Endothelial cell of umbilical vein (primary cell): ENCODE measurements at regions not wholly inside any gene's neighbourhood (a gene's known extent, or its start where the extent isn't known, plus 50 kb on each side); places are given as distances from the start of the nearest gene placed in this dataset.

Source experiments
- BruUV-seq: library from RNA; stranded (reverse); fragments of 400-500 nt; replicated peaks from 2 replicates; lab custom pipeline; 2021; lab: Mats Ljungman, UMichigan
- CTCF ChIA-PET: fragments of 300-600, 350-600 bp; sonication (Branson Sonifier 250); formaldehyde crosslinking; loops from one replicate; lab custom pipeline; 2021; ENCODE audit warnings: antibody characterized with exemption, inconsistent platforms; lab: Charles Lee
- POLR2A ChIA-PET: fragments of 300-600, 350-600 bp; sonication (Branson Sonifier 250); formaldehyde crosslinking; loops from one replicate; lab custom pipeline; 2021; ENCODE audit warnings: antibody characterized with exemption, inconsistent platforms; lab: Charles Lee
- DNase-seq: peaks from one replicate; pipeline ENCODE4 v3.0.0-alpha.2; 2011; ENCODE audit warnings: low read depth, low spot score
- FAIRE-seq: peaks from 2 replicates; lab custom pipeline; 2011; peaks lifted over from hg19 to GRCh38; lab: Jason Lieb, UNC
- H2AFZ ChIP-seq: 2 replicates; pipeline ENCODE4 v1.6.0; 2012; ENCODE audit warnings: low read depth, low read length, control low read depth, inconsistent platforms
- H3K27ac ChIP-seq: 2 replicates; pipeline ENCODE4 v1.5.1; 2011; ENCODE audit warnings: low read depth, mild to moderate bottlenecking, control low read depth, low read length, moderate library complexity; ENCODE audit not compliant: insufficient read depth
- H3K27me3 ChIP-seq, 2 experiments: 2 replicates each; pipeline versions ENCODE4 v1.6.0 to v1.6.1; 2011; ENCODE audit warnings: low read length in 2 of 2, mixed read lengths in 1 of 2; ENCODE audit not compliant: control insufficient read depth in 2 of 2, insufficient read depth in 2 of 2
- H3K36me3 ChIP-seq, 2 experiments: 2 replicates in 1 of 2; 3 replicates in 1 of 2; pipeline ENCODE4 v1.5.1; 2011; ENCODE audit warnings: low read length in 2 of 2, mild to moderate bottlenecking in 1 of 2, moderate library complexity in 1 of 2; ENCODE audit not compliant: control insufficient read depth in 2 of 2, insufficient read depth in 2 of 2; ENCODE audit errors: extremely low read depth in 1 of 2
- H3K4me1 ChIP-seq: 3 replicates; pipeline ENCODE4 v1.5.1; 2011; ENCODE audit warnings: mild to moderate bottlenecking, low read length; ENCODE audit not compliant: control insufficient read depth, insufficient read depth; ENCODE audit errors: extremely low read depth
- H3K4me2 ChIP-seq: 2 replicates; pipeline ENCODE4 v1.6.1; 2011; ENCODE audit warnings: low read length, control low read depth, mixed read lengths; ENCODE audit not compliant: insufficient read depth
- H3K4me3 ChIP-seq, 3 experiments: fragments of 200-600 bp in 1 of 3; sonication (generic), shearing (Covaris generic) in 1 of 3; replicated peaks in 1 of 3; 2 replicates each; pipeline ENCODE4 v1.5.1; 2011 to 2016; ENCODE audit warnings: control low read depth in 3 of 3, low read length in 3 of 3, mild to moderate bottlenecking in 2 of 3, inconsistent platforms in 1 of 3, low read depth in 1 of 3, moderate library complexity in 1 of 3; ENCODE audit not compliant: insufficient read depth in 1 of 3
- H3K79me2 ChIP-seq: 2 replicates; pipeline ENCODE4 v1.6.0; 2012; ENCODE audit warnings: low read length, inconsistent platforms; ENCODE audit not compliant: control insufficient read depth, insufficient read depth
- H3K9ac ChIP-seq: replicated peaks from 2 replicates; pipeline ENCODE3; 2011; ENCODE audit warnings: low read length, control low read depth; ENCODE audit not compliant: insufficient read depth; ENCODE audit errors: extremely low read depth
- H3K9me1 ChIP-seq: replicated peaks from 3 replicates; pipeline ENCODE4 v1.6.0; 2011; ENCODE audit warnings: mild to moderate bottlenecking, low read length; ENCODE audit not compliant: control insufficient read depth, insufficient read depth; ENCODE audit errors: extremely low read depth
- H3K9me3 ChIP-seq: replicated peaks from 2 replicates; pipeline ENCODE4 v1.5.1; 2012; ENCODE audit warnings: low read length, inconsistent platforms; ENCODE audit not compliant: control insufficient read depth, insufficient read depth
- H4K20me1 ChIP-seq: replicated peaks from 2 replicates; pipeline ENCODE3; 2011; ENCODE audit warnings: mild to moderate bottlenecking, low read length; ENCODE audit not compliant: control insufficient read depth, insufficient read depth; ENCODE audit errors: extremely low read depth
- CTCF ChIP-seq, 2 donors: IDR thresholded peaks; 1 replicate in 1 of 2; 2 replicates in 1 of 2; pipeline ENCODE4 v1.5.1; 2011; ENCODE audit warnings: low read length in 2 of 2, mild to moderate bottlenecking in 2 of 2, moderate library complexity in 2 of 2, control low read depth in 1 of 2, inconsistent platforms in 1 of 2, low read depth in 1 of 2; ENCODE audit not compliant: insufficient read depth in 1 of 2; ENCODE audit errors: extremely low read depth in 1 of 2
- EZH2 ChIP-seq: IDR thresholded peaks from 2 replicates; pipeline ENCODE4 v1.6.1; 2012; ENCODE audit warnings: borderline replicate concordance, low read depth, mild to moderate bottlenecking, moderate library complexity, low read length, inconsistent platforms; ENCODE audit not compliant: severe bottlenecking
- FOS ChIP-seq: IDR thresholded peaks from 2 replicates; pipeline ENCODE4 v1.6.1; 2011; ENCODE audit warnings: mild to moderate bottlenecking, low read length, moderate library complexity, borderline replicate concordance; ENCODE audit not compliant: insufficient read depth
- GATA2 ChIP-seq: IDR thresholded peaks from 2 replicates; pipeline ENCODE4 v1.7.0; 2011; ENCODE audit warnings: low read depth, mild to moderate bottlenecking, moderate library complexity, mixed read lengths, low read length; ENCODE audit not compliant: insufficient read length, insufficient read depth
- JUN ChIP-seq: IDR thresholded peaks from 2 replicates; pipeline ENCODE4 v1.6.1; 2011; ENCODE audit warnings: borderline replicate concordance, low read depth; ENCODE audit not compliant: insufficient read length, insufficient read depth
- MAX ChIP-seq: IDR thresholded peaks from 2 replicates; pipeline ENCODE4 v1.6.1; 2011; ENCODE audit not compliant: insufficient read depth, insufficient read length
- MYC ChIP-seq: IDR thresholded peaks from one replicate; pipeline ENCODE4 v1.6.1; 2011; ENCODE audit warnings: mild to moderate bottlenecking, low read depth, low read length
- POLR2A ChIP-seq: IDR thresholded peaks from 2 replicates; pipeline ENCODE4 v1.6.1; 2012; ENCODE audit warnings: low read depth, mild to moderate bottlenecking, control low read depth, low read length
- POLR2AphosphoS5 ChIP-seq: IDR thresholded peaks from 2 replicates; pipeline ENCODE4 v1.6.1; 2012; ENCODE audit warnings: low read depth, mild to moderate bottlenecking, control low read depth, low read length, moderate library complexity; ENCODE audit not compliant: insufficient read depth
- dilution Hi-C: fragments of 300-500 bp; cut with MboI; formaldehyde crosslinking; loops from one replicate; pipeline ENCODE4 v1.15.0; 2019; ENCODE audit warnings: low sequenced_read_pairs; ENCODE audit not compliant: extremely low pct_ligation_motif_present
- intact Hi-C: fragments of 100-400 bp; cut with micrococcal nuclease; formaldehyde crosslinking; loops from one replicate; pipeline ENCODE4 v1.10.0; 2022

GRCh38 chr2:136612079-136612478 lies 153.3 kb upstream of the THSD7B start:
- POLR2A ChIA-PET = no interaction called here
- no peaks in the 10 kb centered on the region for H4K20me1 ChIP-seq
- no peak for DNase-seq
- no peak overlapping the region for H3K9ac ChIP-seq
- no peaks in the 10 kb centered on the region for H3K9me1 ChIP-seq
- H2AFZ ChIP-seq = no peak overlapping the region
- CTCF ChIA-PET = no interaction called here
- no peak overlapping the region for H3K4me3 ChIP-seq
- no TSS peak for BruUV-seq
- no peak overlapping the region for H3K4me2 ChIP-seq
- no peaks in the 10 kb centered on the region for H3K4me1 ChIP-seq
- no peaks in the 10 kb centered on the region for H3K36me3 ChIP-seq
- H3K9me3 ChIP-seq = peaks cover 1% of the 10 kb centered on the region
- no peak overlapping the region for H3K27ac ChIP-seq
- no peaks in the 10 kb centered on the region for H3K27me3 ChIP-seq
- H3K79me2 ChIP-seq = no peaks in the 10 kb centered on the region
- dilution Hi-C loops (no loop called here), intact Hi-C loops (no loop called here)
- FAIRE-seq = no peak
- TF ChIP-seq CTCF (IDR thresholded peaks at IDR 0.05; ENCODE audit: extremely low read depth in 1 of 2, insufficient read depth in 1 of 2, low read depth in 1 of 2, low read length in 2 of 2) (no peak), JUN (no peak), FOS (no peak), MAX (no peak), MYC (no peak), POLR2A (no peak), GATA2 (no peak), EZH2 (no peak), POLR2AphosphoS5 (no peak)
